GM21737 (cell line): ENCODE measurements at regions not wholly inside any gene's neighbourhood (a gene's known extent, or its start where the extent isn't known, plus 50 kb on each side); places are given as distances from the start of the nearest gene placed in this dataset.

Experiments used
- ATAC-seq: cut with Tn5 transposase; IDR thresholded peaks from one replicate; pipeline ENCODE4 v1.9.1; 2021; ENCODE audit warnings: mild to moderate bottlenecking, moderate library complexity; ENCODE audit not compliant: unreplicated experiment

DNA sequence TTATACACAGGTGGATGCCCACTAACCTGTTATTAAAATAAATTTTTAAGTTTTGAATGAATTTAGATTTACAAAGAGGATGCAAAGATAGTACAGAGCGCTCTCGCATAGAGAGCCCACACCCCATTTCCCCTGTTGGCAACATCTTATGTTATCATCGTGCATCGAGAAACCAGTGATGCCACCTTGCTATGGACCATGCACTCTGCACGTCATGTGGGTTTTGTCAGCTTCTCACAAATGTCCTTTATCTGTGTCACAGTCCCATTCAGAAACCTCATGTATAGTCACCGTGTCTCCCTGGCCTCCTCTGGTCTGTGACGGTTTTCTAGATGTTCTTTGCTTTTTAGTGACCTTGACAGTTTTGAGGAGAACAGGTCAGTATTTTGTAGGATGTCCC is 60.0 kb downstream of the ING1 start:
- no peak for ATAC-seq

- ATAC-seq = no peak
Observed at GRCh38 chr13:110774051-110774450, 60.6 kb downstream of the ING1 start.

DNA sequence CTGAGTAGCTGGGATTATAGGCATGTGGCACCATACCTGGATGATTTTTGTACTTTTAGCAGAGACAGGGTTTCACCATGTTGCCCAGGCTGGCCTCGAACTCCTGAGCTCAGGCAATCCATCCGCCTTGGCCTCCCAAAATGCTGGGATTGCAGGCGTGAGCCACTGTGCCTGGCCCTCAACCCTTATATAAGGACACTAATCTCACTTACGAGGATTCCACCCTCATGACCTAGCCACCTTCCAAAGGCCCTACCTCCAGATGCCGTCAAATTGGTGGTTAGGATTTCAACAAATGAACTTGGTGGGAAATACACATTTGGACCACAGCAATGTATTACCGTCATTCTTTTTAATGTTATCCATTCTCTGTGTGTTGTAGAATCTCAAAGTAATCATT is 61.0 kb downstream of the ING1 start:
- ATAC-seq = no peak

- no peak for ATAC-seq
Observed at GRCh38 chr13:110775576-110775975, 62.1 kb downstream of the ING1 start.

DNA sequence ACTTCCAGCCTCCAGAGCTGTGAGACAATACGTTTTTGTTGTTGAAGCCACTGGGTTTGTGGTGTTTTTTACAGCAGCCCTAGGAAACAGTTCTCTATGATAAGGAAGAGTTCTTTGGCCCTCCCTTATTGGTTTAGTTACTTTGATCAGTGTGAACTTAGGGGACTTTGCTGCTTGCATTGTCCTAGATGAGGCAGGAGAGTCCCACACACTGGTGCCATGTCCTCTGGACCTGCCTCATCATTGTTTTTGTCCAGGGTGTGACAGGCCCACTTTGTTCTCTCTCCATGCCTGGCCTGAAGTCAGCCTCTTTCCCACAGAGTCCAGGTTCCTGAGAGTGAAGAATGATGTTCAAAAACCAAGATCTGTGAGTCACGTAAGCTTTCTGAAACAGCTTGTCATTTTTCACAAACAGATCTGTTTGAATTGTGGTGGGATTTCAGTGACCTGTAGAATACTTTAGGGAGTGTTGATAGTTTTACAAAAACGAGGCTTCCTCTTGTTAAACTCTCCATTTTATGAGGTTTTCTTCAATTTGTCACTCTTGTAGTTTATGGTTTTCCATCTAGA is 63.8 kb downstream of the ING1 start:
- no peak for ATAC-seq

- ATAC-seq = no peak
Observed at GRCh38 chr13:110779022-110779421, 65.5 kb downstream of the ING1 start.

- ATAC-seq = no peak
Observed at GRCh38 chr13:110780422-110780821, 66.9 kb downstream of the ING1 start.

- no peak for ATAC-seq
Observed at GRCh38 chr13:110782185-110782584, 68.7 kb downstream of the ING1 start.

DNA sequence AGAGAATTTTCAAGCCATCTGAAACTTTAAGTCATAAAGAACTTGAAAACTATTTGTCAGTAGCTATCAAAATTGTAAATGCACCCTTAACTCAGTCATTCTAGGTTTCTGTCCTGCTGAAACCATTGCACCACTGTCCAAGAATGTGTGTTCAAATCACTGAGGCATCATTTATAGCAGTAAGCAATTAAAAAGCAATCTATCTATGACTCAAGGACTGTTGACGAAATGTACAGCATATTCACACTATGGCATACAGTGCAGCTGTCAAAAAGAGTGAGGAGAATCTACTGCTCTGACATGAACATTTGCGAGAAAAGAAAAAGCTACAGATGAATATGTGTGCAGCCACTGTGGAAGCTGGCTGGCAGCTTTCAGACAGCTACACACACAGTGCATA is 71.2 kb downstream of the ING1 start:
- ATAC-seq = no peak

DNA sequence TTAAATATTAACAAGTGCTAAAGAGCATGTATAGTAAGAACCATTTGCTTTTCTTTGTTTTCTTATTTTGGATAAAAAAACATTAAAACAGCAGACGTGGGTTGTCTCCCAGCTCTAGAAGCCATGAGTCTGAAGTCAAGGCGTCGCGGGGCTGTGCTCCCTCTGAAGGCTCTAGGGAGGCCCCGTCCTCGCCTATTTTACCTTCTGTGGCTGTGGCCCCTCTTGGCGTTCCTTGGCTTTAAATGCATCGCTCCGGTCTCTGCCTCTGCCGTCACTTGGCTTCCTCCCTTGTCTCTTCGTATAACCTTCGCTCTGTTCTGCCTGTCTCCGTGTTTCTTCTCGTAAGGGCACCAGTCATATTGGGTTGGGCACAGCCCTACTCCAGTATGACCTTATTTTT is 75.3 kb downstream of the ING1 start:
- no peak for ATAC-seq

DNA sequence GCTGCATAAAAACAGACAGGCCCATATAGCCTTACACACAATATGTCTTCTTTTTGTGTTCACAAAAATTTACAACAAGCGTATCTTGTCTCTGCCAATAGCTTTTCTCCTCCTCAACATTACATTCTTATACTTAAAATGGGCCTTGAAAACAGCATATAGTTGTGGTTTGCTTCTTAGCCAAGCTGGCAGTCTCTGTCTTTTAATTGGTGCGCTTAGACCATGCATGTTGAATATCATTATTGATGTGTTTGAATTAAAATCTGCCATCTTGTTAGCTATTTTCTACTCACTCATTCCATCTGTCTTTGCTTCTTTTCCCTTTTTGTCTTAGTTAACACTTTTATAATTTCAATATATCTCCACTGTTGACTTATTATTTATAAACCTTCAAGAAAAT is 76.4 kb downstream of the ING1 start:
- no peak for ATAC-seq

DNA sequence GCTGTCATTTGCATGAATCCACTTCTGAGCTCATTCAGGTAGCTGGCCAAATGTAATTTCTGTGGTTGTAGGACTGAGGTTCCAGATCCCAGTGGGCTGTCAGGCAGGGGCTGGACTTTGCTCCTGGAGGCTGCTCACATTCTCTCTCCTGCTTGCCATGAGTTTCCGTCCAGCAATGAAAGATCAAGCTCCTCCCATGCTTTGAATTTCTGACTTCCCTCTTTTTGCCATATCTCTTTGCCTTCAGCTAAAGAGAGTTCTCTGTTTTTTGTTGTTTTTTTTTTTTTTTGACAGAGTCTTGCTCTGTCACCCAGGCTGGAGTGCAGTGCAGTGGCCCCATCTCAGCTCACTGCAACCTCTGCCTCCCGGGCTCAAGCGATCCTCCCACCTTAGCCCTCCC is 76.9 kb downstream of the ING1 start:
- ATAC-seq = no peak

GRCh38 chr13:110794209-110794608 is 80.7 kb downstream of the ING1 start:
- no peak for ATAC-seq

- no peak for ATAC-seq
Observed at GRCh38 chr13:110797230-110797877, 83.9 kb downstream of the ING1 start.

DNA sequence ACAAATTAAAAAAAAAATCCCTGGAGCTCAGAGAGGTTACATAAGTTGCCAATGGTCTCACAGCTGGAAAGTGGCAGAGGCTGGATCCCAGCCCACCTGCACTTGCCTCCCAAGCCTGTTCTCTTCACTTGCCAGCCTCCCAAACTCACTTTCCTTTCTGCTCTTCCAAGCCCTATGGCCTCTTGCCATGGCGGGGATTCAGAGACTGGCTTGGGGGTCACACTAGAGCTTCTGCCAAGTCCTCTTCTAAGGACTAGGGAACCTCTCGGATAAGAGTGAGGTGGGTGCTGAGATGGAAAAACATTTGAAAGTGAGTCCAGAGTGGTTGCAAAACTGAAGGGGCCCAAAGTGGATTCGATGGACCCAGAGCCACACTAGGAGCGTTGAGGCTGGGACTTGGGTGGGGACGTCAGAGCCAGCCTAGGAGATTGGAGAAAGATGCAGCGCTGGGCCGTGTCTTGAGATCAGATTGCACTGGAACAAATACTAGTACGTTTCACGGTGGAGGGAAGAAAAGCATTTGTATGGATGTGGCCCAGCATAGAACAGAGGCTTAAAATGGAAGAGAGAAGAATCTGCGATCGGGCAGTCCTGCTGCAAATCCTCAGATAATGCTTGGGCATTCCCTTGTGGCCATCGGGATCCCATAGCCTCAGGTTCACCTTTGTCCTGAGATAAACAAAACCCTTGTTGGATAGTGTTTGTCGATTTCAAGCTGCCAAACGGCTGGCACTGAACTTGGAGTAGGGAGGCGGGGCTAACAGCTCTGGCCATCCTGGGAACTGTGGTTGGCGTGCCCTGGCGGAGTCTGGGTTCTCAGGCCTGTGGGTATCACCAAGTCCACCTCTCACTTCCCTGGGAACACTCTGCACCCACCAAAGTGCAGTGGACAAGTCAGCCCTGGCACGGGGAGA is 84.8 kb downstream of the ING1 start:
- no peak for ATAC-seq

DNA sequence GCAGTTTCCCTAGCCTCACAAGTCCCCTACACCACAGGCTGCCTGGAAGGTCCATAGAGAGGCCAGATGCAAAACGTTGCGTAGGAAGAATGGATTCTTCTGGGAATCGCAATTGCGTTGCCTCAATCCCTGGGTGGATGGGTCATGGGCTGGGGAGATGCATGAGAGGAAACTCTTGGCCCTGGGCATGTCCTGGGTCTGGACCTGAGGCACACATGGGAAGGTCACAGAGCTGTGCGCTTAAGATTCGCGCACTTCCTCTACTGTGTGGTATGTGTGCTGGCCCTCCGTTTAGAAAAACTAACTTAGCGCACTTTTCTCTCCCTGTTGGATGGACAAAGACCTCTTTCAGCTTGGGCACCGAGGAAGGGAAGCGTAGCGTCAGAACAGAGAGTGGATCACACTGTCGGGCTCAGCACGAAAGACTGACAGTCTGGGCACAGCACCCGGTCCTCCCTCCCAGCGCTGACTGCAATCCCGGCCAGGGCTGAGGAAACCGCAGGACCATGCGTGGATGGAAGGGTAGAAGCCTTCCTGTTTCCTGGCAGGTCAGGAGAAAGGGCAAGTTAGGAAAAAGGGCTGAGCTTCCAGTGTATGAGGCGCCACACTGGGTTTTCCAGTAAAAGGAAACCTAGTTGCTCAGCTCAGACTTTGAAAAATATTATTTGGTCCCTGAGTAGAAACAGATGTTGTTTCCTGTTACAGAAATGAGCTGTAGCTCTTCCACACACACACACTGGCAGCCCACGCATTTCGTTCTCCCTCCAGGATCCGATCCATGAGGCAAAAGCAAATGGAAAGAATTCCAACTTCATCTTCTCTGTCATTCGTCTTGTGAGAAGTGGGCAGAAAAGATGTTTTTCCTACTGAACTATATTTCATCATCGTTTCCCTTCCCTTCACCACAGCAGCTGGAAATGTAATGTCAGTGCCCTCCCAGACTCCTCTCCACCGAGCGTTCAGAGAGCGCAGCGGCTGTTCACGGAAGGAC is 86.0 kb downstream of the ING1 start:
- ATAC-seq = no peak

DNA sequence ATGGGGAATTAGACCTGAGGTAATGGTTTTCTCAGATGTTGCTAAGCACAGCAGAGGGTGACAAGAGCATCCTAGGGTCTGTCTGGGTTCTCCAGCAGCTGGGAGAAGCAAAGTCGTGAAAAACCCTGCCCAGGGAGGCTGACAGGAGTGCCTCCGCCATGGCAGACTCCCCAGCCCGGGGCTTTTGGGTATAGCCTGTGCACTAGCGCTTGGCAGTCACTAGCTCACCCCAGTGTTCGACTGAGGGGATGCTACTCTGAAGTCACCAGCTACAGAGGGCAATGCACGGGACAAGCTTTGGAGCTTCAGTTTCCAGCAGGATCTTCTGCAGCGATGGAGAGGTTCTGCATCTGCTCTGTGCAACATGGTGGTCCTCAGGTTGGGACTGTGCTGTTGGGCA is 87.5 kb downstream of the ING1 start:
- ATAC-seq = no peak

GRCh38 chr13:110802260-110802659 is 88.8 kb downstream of the ING1 start:
- ATAC-seq = no peak

- ATAC-seq = no peak
Observed at GRCh38 chr13:110806636-110807035, 93.1 kb downstream of the ING1 start.

- ATAC-seq = no peak
Observed at GRCh38 chr13:110807546-110807945, 94.0 kb downstream of the ING1 start.

- no peak for ATAC-seq
Observed at GRCh38 chr13:110808138-110808537, 94.6 kb downstream of the ING1 start.
